Tibial artery (tissue), 4 donors: ENCODE measurements at regions not wholly inside any gene's neighbourhood (a gene's known extent, or its start where the extent isn't known, plus 50 kb on each side); places are given as distances from the start of the nearest gene placed in this dataset.
"Not testable (repeated sequence)": the region's sequence is repeated elsewhere in the genome, so short reads cannot be mapped to it uniquely, and the experiment has no call there.

Experiments
- DNase-seq, 2 donors: peaks; one replicate each; pipeline ENCODE4 v3.0.0-alpha.2; 2019
- H3K27ac ChIP-seq, 2 donors: fragments of 200-600 bp; sonication (generic) in 1 of 2; 1 replicate in 1 of 2; 2 replicates in 1 of 2; pipeline ENCODE4 v1.5.1; 2018 to 2019; ENCODE audit warnings: mild to moderate bottlenecking in 1 of 2
- H3K27me3 ChIP-seq, 2 donors: fragments of 200-600 bp; sonication (generic) in 1 of 2; one replicate each; pipeline versions ENCODE4 v1.5.1 to v1.6.0; 2016 to 2019
- H3K36me3 ChIP-seq, 3 donors: fragments of 200-600 bp; sonication (generic) in 2 of 3; one replicate each; pipeline ENCODE4 v1.5.1; 2016 to 2019; ENCODE audit warnings: mild to moderate bottlenecking in 2 of 3
- H3K4me1 ChIP-seq, 4 donors: fragments of 200-600 bp; sonication (generic) in 2 of 4; 1 replicate in 3 of 4; 2 replicates in 1 of 4; pipeline ENCODE4 v1.5.1; 2016 to 2019
- H3K4me3 ChIP-seq, 2 donors: fragments of 200-600 bp; sonication (generic) in 1 of 2; 1 replicate in 1 of 2; 2 replicates in 1 of 2; pipeline ENCODE4 v1.5.1; 2018 to 2019; ENCODE audit warnings: mild to moderate bottlenecking in 2 of 2
- H3K9me3 ChIP-seq, 3 donors: fragments of 200-600 bp; sonication (generic) in 1 of 3; one replicate each; pipeline ENCODE4 v1.5.1; 2016 to 2019
- intact Hi-C: fragments of 100-400 bp; cut with DNase I; formaldehyde crosslinking; loops from one replicate; pipeline ENCODE4 v1.15.0; 2023; ENCODE audit warnings: low total_unique reads
- TF ChIP-seq, protein P1 (sequence below), 2 experiments: fragments of 200-600 bp in 1 of 2; fragments of 450-650 bp in 1 of 2; IDR thresholded peaks; one replicate each; pipeline ENCODE4 v1.5.1; 2017 to 2019; ENCODE audit warnings: antibody characterized with exemption in 2 of 2, mild to moderate bottlenecking in 1 of 2, moderate library complexity in 1 of 2

DNA sequence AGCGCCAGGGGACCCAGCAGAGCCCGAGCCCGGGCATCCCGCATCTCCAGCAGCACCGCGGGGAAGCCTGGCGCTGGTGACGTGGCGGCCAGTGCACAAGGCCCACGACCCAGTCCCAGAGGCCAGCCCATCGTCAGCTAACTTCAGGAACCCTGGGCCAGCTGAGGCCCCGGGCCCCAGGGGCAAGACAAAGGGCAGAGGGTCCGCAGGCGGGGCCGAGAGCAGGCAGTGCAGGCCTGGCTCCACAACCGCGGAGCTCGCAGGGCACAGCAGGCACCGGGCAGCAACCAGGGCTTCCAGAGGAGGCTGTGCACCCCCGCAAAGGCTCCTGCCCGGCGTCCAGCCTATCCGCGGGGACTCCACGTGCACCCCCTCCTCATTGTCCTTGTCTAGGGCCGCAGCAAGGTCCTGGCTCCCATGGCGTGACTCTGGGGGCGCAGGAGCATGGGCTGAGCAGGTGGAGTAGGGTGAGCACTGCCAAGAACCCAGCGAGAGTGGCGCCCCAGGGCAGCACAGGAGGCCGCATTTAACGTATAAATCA lies 352.5 kb downstream of the KCNJ18 start:
- intact Hi-C loops, H3K36me3 ChIP-seq, H3K4me1 ChIP-seq, H3K27ac ChIP-seq, H3K9me3 ChIP-seq, H3K4me3 ChIP-seq, DNase-seq, H3K27me3 ChIP-seq: not testable (repeated sequence)

DNA sequence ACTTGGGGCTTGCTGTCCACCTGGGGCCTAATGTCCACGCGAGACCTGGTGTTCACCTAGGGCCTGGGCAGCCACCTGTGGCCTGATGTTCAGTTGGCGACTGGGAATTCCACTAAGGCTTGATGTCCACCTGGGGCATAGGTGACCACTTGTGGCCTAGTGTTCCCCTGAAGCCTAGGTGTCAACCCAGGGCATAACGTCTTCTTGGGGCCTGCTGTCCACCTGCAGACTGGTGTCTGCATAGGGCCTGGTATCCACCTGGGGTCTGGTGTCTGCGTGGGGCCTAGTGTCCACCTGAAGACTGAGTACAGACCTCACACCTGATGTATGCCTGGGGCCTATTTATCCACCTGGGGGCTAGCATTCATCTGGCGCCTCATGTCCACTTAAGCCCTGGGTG lies 355.2 kb downstream of the KCNJ18 start:
- H3K27ac ChIP-seq, H3K4me3 ChIP-seq, intact Hi-C loops, H3K4me1 ChIP-seq, H3K27me3 ChIP-seq, DNase-seq, H3K9me3 ChIP-seq, H3K36me3 ChIP-seq: not testable (repeated sequence)

DNA sequence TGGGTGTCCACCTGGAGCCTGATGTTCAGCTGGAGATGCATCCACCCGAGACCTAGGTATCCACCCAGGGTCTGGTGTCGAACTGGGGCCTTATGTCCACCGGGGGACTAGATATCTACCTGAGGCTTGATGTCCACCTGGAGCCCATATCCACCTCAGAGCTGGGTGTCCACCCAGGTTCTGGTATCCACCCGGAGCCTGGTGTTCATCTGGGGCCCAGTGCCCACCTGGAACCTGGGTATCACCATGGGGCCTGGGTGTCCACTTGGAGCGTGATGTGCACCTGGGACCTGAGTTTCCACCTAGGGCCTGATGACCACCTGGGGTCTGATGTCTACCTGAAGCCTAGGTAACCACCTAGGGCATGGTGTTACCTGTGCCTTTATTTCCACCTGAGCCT lies 355.9 kb downstream of the KCNJ18 start:
- H3K27ac ChIP-seq, H3K27me3 ChIP-seq, DNase-seq, H3K36me3 ChIP-seq, H3K9me3 ChIP-seq, H3K4me1 ChIP-seq, H3K4me3 ChIP-seq, intact Hi-C loops: not testable (repeated sequence)

DNA sequence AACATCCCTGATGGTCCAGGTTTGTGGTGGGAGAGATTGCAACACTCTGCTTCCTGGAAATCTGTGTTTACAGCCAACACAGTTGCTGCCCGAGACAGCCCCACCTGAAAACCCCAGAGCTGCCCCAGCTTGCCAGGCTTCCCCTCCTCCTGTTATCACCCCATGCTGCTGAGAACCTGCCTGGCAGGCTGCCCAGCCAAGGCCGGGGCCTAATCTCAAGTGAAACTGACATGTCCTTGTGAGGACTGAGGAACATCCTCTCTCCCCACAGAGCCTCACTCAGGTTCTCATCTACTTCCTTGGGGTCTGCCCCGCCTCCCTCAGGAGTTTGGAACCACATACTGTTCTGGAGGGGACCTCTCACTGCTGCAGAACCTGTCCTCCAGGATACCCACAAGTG lies 358.4 kb downstream of the KCNJ18 start:
- H3K36me3 ChIP-seq, DNase-seq, H3K9me3 ChIP-seq, H3K27me3 ChIP-seq, intact Hi-C loops, H3K4me3 ChIP-seq, H3K4me1 ChIP-seq, H3K27ac ChIP-seq: not testable (repeated sequence)

DNA sequence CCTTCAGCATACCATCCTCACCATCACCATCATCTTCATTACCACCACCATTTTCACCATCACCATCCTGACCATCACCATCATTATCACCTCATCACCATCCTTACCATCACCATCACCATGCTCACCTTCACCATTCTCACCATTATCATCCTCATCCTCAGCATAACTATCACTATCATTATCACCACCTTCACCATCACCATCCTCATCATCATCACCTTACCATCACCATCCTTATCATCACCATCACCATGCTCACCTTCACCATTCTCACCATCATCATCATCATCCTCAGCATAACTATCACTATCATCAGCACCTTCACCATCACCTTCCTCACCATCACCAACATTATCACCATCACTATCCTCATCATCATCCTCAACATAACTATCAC lies 360.4 kb downstream of the KCNJ18 start:
- H3K27me3 ChIP-seq, DNase-seq, H3K9me3 ChIP-seq, H3K27ac ChIP-seq, H3K4me3 ChIP-seq, H3K36me3 ChIP-seq, intact Hi-C loops, H3K4me1 ChIP-seq: not testable (repeated sequence)

DNA sequence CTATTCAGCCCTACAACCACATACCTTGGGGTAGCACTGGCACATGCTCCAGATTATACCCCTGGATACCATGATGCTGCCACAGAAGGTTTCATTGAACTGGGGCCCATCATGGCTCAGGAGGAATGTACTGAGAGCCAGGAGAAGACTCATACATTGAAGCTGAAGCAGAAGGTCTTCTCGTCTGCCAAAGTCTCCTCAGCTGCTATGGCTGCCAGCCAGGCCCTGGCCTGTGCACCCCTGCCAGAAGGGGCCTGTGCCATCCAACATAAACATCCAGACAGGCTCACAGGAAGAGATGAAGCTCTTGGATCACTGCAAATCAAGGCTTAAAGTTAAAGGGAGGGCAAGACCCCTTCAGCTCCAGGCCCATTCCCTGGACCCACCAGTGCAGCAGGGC lies 364.2 kb downstream of the KCNJ18 start:
- H3K4me1 ChIP-seq, H3K4me3 ChIP-seq, H3K27me3 ChIP-seq, DNase-seq, intact Hi-C loops, H3K9me3 ChIP-seq, H3K36me3 ChIP-seq, H3K27ac ChIP-seq: not testable (repeated sequence)

DNA sequence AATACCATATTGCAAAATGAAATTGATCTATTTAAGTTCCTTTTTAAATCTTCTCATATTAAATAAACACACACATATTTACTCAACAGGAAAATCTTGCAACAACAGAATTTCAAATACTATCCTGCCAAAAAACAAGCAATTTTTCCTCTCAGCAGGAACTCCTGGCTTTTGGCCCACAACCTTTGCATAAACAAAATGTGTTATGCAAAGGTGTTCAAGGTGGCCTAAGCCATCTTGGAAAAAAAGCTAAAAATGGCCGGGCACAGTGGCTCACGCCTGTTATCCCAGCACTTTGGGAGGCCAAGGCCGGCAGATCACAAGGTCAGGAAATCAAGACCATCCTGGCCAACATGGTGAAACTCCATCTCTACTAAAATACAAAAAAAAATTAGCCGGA lies 383.6 kb downstream of the KCNJ18 start:
- intact Hi-C loops, H3K4me3 ChIP-seq, DNase-seq, H3K27me3 ChIP-seq, H3K27ac ChIP-seq, H3K4me1 ChIP-seq, H3K36me3 ChIP-seq, H3K9me3 ChIP-seq: not testable (repeated sequence)

DNA sequence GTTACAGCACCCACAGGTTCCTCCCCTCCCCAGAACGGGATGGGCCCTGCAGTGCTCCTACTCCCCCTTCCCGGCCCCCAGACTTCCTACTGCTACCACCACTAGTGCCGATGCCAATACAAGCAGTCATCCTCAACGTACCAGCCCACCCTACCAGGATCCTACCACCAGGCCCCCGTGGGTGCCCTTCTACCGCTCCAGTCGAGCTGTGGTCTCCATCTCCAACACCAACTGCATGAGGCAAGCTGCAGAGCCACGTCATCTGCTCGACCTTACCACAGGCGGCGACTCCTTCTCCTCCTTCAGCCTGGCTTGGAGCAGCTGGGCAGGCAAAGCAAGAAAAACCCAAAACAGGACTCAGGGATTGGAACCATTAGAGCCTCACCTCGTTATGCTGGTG lies 396.3 kb downstream of the KCNJ18 start:
- intact Hi-C loops, DNase-seq, H3K36me3 ChIP-seq, H3K4me1 ChIP-seq, H3K9me3 ChIP-seq, H3K4me3 ChIP-seq, H3K27ac ChIP-seq, H3K27me3 ChIP-seq: not testable (repeated sequence)

DNA sequence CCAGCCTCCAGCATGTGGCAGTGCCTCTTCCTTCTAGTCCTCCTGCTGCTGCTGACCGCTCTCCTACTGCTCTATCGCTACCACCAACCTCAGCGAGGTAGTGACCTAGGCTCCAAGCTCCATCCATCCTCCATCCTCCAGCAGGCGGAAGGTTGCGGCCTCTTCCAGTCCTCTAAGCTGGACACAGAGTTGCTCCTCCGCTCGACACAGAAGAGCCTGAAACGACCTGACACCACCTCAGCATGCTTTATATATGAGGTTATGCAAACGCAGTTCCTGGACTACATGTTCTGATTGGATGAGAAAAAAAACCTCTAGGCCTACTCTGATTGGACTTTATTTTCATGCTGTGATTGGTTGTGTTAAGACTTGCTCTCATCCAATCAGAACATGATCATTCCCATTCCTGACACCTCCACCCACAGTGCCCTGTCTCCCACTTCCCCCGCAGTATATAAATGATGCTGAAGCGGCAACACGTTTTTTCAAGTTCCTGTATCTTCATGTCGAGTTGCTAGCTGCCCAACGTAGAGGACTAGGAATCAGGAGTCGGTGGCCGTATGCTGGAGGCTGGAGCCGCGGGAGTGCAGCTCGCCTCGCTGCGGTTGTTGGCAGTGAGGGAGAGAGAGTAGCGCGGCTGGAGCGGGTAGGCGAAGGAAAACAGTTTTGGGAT lies 398.1 kb downstream of the KCNJ18 start:
- intact Hi-C loops = no loop called here
- no peaks in the 10 kb centered on the region for H3K4me1 ChIP-seq
- no peaks in the 10 kb centered on the region for H3K9me3 ChIP-seq
- H3K27me3 ChIP-seq = no peaks in the 10 kb centered on the region
- no peak overlapping the region for H3K27ac ChIP-seq
- TF ChIP-seq, protein P1, sequence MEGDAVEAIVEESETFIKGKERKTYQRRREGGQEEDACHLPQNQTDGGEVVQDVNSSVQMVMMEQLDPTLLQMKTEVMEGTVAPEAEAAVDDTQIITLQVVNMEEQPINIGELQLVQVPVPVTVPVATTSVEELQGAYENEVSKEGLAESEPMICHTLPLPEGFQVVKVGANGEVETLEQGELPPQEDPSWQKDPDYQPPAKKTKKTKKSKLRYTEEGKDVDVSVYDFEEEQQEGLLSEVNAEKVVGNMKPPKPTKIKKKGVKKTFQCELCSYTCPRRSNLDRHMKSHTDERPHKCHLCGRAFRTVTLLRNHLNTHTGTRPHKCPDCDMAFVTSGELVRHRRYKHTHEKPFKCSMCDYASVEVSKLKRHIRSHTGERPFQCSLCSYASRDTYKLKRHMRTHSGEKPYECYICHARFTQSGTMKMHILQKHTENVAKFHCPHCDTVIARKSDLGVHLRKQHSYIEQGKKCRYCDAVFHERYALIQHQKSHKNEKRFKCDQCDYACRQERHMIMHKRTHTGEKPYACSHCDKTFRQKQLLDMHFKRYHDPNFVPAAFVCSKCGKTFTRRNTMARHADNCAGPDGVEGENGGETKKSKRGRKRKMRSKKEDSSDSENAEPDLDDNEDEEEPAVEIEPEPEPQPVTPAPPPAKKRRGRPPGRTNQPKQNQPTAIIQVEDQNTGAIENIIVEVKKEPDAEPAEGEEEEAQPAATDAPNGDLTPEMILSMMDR (IDR thresholded peaks at IDR 0.05) = no peak
- H3K4me3 ChIP-seq = no peak overlapping the region
- no peaks in the 10 kb centered on the region for H3K36me3 ChIP-seq
- DNase-seq = no peak

DNA sequence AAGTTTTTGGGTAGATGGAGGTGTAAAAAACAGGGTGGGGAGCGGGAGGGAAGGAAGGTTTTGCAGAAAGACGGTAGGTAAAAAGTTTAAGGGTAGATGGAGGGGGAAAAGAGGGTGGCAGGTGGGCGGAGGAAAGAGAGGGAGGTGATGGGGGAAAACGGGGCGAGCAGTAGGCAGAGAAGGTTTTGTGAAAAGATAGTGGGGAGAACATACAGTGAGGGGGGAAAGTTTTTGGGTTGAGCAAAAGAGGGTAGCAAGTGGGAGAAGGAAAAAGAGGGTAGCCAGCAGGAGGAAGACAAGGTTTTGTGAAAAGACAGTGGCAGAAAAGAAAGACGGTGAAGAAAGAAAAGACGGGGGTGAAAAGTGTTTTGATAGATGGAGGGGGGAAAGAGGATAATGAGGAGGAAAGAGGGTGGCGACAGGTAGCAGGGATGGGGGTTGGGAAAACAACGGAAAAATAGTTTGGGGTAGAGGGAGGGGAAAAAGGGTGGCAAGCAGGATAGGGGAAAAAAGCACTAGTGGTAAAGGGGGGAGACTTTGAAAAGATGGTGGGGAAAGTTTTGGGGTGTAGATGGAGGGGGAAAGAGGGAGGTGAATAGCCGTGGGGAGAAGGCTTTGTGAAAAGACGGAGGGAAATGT lies 398.8 kb downstream of the KCNJ18 start:
- H3K36me3 ChIP-seq, H3K27me3 ChIP-seq, H3K9me3 ChIP-seq, H3K27ac ChIP-seq, H3K4me1 ChIP-seq, intact Hi-C loops, DNase-seq, H3K4me3 ChIP-seq: not testable (repeated sequence)

DNA sequence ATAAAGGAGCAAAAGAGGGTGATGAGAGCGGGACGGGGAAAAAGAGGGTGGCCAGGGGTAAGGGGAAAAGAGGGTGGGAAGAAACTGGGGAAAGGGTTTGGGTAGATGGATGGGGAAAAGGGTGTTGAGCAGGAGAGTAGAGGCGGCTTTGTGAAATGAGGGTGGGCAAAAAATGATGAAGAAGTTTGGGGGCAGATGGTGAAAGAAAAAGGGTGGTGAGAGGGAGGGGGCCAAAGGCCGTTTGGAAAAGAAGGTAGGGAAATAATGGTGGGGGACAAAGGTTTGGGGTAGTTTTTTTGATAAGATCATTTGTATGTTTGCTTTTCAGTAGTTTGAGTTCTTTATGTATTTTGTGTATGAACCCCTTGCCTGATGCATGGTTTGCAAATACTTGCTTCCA lies 399.5 kb downstream of the KCNJ18 start:
- DNase-seq, H3K27me3 ChIP-seq, H3K4me3 ChIP-seq, H3K27ac ChIP-seq, H3K9me3 ChIP-seq, H3K4me1 ChIP-seq, H3K36me3 ChIP-seq, intact Hi-C loops: not testable (repeated sequence)

DNA sequence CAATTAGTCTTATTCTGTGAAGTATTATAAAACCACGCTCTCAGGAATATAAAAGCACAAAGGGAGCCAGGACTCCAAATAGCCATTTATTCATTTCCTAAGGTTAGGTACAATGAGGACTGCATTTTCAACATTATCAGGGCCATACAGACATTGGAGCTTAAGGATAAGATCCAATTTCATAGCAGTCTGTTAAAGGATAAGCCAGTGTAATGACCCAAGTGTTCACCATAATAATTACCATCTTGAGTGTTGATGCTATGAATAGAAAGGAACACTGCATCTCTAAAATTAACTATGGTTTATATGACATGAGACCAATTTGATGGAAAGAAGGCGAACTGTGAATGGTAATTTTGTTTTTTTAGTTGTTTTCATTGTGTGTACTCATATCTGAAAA lies 403.1 kb downstream of the KCNJ18 start:
- H3K9me3 ChIP-seq, H3K4me1 ChIP-seq, DNase-seq, intact Hi-C loops, H3K4me3 ChIP-seq, H3K27me3 ChIP-seq, H3K27ac ChIP-seq, H3K36me3 ChIP-seq: not testable (repeated sequence)

DNA sequence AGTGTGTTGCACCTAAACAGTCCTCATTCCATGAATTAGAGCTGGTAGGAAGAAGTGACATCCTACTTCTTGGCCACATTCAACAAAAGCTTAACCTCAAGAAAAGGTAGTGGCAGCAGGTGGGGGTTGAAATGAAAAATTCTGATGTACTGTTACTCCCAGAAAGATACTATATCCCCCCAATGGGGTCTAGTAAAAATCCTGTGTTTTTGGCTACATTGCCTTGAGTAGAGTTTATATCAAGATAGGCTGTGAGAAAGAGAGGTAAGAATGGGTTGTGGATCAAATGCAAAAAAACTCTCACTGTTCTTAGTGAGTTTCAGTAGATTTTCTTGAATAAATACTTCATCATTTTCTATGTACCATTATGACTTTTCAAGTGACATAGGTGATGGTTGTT lies 407.3 kb downstream of the KCNJ18 start:
- DNase-seq, intact Hi-C loops, H3K36me3 ChIP-seq, H3K27ac ChIP-seq, H3K9me3 ChIP-seq, H3K27me3 ChIP-seq, H3K4me1 ChIP-seq, H3K4me3 ChIP-seq: not testable (repeated sequence)
